ENCODE measurements at regions not wholly inside any gene's neighbourhood (a gene's known extent, or its start where the extent isn't known, plus 50 kb on each side); places are given as distances from the start of the nearest gene placed in this dataset.
A peak's percentile ranks its signal among the peaks of the same experiment; 100 is the strongest.

DNA sequence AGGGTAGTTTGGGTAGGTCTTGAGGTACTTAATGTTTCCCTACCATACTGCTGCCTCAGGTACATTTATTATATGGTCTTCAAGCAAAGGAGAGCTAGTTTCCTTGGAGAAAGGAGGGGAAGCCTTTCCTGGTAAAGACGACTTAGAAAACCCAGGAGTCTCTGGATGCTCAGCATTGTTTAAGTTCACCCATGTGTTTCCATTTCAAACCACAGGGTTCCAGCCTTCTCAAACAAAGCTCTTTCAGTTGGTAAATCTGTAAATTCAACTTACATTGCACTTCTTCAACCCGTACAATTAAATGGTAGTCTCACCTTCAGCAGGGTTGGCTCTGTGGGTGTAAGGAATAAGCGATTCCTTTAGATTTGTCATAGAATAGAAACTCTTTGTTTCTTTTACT is 111.9 kb upstream of the UNC5C start:
- DNase-seq (ENCODE audit: low read depth), result no peak

DNA sequence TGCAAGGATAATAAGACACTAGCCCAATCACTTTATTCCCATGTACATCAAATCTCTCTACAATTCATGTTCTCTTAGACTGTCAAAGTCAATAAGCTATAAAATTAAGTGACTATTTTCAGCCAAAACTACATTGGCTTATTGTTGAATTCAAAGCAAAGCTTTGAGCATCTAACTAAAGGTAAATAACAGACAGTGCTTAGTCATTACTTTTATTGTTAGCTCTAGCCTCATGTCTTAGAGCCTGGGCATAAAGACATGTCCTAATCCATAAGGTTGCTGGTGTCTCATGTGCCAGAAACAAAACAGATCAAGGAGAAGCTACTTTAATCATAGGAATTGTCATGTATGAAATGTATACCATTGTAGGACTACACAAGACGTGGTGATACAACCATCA is 103.1 kb upstream of the UNC5C start:
- DNase-seq (ENCODE audit: low read depth), result no peak

DNA sequence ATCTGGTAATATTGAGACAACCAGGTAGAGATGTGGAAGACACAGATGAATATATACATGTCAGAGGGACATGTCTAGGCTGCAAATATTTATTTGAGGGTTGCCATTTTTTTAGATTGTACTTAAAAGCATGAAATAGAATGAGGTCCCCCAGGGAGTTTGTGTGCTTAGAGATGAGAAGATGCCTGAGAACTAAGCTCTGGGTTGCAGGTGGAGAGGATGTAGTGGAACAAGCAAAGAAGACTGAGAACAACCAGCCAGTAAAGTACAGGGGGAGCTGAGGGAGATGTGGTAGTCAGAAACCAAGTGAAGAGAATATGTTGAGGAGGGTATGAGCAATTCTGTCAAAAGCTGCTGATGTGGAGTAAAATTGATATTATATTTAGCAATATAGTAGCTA is 95.6 kb upstream of the UNC5C start:
- no peak for DNase-seq (ENCODE audit: low read depth)

DNA sequence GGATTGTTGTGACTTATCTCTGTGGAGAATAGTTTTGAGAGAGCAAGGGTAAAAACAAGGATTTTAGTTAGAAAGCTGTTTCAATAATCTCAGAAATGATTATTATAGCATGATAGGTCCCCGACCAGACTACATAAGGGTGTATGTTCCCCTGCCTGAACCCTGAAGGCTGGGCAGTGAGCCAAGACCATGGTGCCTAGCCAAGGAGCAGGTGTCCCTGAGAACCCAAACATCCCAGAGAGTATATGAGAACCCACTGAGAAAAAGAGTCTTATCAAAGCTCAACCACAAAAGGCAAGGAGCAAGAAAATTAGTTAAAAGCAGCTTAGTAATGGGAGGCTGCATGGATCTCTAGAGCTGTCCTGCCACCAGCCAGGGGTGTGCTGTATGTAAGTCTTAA is 94.9 kb upstream of the UNC5C start:
- no peak for DNase-seq (ENCODE audit: low read depth)

DNA sequence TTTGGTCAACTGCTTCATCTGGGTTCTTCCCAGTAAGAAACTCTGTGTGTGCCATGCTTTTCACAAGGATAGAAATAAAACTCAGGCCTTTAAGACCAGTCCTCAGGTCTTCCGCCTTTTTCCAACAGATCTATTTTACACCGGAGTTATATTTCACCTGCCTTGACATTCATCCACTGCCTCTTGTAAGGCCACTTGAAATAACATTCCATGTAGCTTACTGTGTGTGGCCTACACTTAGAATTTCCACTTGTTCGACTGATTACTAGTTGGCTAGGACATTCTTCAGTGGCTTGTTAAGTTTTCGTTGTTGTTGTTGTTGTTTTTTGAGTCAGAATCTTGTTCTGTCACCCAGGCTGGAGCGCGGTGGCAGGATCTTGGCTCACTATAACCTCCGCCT is 92.8 kb upstream of the UNC5C start:
- no peak for DNase-seq (ENCODE audit: low read depth)

DNA sequence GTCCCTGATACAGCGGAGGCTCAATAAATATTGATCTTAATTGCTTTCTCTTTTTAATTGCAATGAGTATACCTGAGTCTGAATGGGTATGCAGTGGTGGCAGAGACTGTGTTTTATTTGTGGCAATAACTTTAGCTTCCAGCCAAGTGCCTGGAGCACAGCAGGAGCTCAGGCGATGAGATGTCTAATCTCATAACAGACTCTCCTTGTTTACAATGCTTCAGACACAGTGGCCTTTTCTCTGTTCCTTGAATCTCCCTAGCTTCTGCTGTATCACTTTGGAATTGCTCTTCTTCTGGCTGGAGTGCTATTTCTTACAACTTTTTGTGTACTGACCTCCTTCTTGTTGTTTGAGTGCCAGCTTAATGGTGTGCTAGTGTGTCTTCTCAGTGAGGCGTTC is 91.5 kb upstream of the UNC5C start:
- no peak for DNase-seq (ENCODE audit: low read depth)

DNA sequence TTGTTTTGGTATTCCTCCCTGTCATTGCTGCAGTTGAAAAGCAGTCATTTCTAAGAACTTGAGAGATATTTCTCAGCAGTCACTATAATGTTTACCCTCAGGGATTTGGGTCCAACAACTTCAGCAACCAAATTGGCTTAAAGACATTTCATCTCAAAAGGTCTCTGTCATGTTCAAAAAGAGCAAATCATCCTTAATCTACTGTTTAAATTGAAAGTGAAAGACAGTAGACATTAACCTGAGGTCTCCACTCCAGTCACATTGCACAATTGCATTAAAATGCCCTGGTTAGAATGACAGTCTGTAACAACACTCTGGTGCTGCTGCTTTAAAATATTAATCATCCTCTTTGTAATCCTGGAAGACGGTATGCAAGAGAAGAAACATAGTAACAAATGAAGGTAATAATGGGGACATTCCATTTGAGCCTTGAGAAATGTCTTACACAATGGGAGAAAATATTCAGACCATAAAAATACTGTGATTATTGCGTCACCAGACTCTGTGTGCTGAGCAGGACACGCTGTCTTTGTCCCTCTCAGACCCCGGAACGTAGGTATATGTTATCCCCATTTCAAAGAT is 90.2 kb upstream of the UNC5C start:
- peak; percentile 58 for DNase-seq (ENCODE audit: low read depth)

DNA sequence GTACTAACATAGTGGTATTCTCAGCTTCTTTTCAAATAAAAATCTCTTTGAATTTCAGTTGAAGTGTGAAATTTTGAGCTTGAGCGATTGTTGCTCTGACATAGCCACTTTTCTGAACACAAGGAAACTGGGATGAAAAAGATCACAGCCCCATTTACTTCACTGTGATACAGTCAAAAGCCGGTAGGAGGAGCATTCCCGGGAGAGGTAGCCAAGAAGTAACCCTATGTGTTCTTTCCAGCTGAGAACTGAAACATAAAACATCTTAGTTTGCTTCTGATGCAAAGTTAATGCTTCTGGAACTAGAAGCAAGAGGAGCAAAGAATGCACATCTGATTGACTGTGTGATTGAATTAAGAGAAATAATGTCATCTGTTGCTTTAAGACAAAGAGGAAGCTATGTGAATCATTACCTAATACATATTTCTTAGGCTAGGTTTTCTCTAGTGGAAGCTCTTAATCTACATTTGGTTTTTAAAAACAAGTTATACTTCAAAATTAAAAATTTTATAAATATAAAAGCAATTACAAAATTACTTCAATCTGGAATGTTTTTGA is 88.3 kb upstream of the UNC5C start:
- peak; percentile 40 for DNase-seq (ENCODE audit: low read depth)

DNA sequence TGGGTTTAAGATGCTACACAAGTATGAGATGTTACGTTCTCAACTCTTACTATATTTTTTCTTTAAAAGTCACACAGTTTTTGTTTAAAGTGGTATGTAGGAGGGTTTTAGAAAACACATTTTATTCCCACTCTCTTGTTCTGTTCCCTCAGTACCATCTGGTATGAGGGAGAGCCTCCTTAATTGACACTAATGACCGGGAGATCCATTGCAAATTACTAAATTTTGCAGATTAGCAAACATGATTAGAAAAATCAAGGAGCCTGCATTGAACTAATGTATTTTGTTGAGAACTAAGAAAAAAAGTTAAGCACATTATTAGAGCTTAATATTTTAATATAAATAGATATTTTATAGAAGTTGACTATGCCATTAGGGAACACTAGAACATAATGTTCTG is 87.3 kb upstream of the UNC5C start:
- DNase-seq (ENCODE audit: low read depth), result no peak

DNA sequence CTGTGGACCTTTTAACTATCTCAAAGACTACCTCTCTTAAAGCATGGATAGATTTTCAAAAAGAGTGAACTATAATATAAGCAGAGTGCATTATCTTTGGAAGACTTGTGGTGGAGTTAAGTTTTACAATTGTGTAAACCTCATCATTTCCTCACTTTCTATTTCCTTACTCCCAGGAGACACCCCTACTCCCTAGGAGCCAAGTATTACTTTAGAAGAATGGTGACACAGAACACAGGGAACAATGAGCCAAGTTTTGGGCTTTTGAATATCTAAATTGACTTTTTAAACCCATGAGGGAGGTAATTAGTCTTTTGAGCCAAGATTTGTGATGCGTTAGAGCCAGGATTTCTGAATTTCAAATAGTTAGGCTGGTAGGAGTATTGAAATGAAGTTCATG is 78.9 kb upstream of the UNC5C start:
- no peak for DNase-seq (ENCODE audit: low read depth)

DNA sequence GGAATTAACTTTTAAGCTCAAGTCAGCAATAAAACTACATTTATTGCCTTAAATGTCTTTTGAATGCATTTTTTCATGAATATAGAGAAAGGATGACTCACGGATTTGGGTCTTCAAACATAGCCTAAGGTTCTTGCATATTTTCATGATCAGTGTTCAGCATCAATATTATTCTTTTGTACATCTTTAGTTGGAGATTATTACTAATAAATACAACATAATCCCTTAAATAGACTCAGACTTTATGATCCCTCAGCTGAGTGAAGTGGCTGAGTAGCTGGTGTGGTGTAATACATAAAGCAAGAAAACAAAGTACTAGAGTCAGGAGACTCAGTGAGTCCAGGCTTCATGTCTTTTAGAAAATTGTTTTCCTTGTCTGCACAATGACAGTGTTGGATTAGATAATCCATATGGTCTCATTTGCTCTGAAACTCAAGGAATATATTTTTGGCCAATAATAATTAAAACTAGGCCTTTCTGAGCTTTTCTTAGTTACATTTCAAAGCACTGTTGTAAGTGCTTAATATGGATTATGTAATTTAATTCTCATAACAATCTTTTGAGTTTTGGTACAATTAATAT is 78.3 kb upstream of the UNC5C start:
- DNase-seq (ENCODE audit: low read depth), result no peak

DNA sequence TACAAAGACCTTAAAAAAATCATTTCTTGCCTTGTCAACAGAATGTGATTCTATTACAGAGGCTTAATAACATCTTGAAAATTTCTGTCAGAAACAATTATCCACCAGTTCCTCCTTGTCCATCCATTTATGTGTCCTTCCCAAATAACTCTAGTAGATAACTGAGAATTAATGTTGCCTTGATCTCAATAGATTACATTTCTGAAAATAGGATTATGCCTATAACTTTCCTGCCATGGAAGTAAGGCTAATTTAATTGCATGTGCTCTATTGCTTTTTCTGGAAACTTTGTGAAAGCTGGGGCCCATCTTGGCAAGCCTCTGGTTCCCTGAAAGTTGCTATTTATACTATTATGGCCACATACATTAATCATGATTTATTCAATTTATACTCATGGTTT is 76.2 kb upstream of the UNC5C start:
- DNase-seq (ENCODE audit: low read depth), result no peak

DNA sequence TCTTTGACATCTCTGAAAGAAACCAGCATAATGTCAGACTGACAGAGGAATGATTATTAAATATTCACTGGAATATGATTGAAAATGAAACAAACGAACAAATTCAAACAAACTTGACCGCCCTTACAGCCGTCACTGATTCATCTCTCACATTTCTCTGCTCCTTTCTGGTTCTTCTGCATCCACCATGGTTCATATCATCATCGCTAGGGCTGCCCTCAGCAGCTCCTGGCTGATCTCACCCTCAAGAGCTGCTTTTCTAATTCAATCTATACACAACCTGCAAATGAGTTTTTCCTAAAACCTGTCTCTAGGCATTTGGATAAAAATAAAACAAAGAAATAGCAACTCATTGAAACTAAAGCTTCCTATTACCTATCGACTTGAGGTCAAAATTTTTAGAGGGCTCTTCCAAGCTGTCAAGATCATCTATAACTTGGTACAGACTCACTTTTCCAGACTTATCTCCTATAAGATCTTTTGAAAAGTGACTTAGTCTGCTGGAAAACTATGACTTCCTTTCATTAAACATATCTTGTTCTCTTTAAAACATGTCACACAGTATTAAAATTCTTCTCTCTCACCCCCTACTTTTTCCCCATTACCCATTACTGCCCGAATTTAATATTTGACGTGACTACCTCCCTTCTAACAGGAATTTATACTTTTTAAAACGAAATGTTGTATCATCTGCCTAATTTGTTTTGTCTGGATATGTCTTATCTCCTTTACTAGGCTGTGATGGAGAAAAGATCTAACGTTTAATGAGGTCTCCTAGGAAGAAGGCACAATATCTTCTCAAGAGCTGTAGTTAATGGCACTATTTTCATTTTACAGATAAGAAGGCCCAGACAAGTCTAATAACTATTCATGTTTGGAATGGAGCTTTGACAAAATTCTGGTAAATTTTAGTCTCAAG is 71.0 kb upstream of the UNC5C start:
- DNase-seq (ENCODE audit: low read depth), result no peak

DNA sequence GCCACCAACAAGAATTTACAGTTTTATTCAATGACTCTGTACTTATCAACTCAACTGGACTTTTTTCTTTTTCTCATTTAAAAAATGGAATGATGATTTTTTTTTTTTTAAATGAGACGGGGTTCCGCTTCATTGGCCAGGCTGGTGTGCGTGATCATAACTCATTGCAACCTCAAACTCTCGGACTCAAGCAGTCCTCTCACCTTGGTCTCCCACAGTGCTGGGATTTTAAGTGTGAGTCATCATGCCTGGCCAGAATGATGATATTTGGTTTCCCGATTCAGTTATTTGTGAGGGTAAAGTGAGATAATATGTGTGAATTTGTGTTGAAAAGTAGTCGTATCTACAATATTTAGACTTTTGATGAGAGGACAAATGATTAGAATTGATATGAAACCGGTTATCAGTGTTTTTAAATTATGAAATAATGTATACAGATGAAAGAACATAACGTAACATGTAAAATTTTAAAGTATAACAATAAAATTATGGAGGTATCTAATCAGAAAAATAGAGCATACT is 66.0 kb upstream of the UNC5C start:
- no peak for DNase-seq (ENCODE audit: low read depth)

DNA sequence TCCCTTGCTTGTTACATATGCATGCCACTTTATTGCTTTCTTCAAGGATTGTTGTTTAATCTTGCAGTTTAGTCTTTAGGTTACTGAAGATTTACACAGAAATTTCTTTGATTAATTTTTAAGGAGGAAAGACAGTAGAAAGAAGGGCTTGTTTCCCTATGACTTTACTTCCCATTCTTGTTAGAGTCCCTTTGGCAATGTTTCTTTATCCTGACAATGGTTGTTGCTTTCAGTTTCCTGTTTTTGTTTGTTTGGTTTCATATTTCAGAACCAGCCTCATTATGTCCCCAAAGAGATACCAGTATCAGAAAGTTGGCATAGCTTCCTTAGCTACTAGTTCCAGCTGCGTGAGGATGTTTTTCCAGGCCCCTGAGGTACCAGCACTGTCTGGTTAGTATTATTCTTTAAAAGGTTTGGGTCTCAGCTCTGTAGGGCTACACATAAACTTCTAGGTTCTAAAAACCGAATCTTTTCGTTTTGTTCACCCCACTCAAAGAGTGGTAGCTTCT is 61.3 kb upstream of the UNC5C start:
- DNase-seq (ENCODE audit: low read depth), result no peak

DNA sequence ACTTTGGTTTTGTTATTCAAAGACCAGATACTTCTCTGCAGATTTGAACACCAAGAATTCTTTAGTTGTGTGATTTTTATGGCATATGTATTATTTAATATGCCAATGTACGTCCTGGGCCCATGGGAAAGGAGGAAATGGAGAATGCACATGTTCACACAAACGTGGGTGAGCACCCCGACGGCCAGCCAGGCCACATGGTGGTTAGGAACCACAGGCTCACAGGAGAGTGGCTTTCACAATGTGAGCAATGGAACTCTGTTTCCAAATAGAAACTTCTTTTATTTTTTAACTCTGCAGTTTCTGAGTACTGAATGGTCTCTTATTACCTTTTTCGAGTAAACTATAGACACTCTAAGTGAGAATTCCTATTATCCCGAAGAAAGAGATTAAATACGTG is 58.0 kb upstream of the UNC5C start:
- DNase-seq (ENCODE audit: low read depth), result no peak

DNA sequence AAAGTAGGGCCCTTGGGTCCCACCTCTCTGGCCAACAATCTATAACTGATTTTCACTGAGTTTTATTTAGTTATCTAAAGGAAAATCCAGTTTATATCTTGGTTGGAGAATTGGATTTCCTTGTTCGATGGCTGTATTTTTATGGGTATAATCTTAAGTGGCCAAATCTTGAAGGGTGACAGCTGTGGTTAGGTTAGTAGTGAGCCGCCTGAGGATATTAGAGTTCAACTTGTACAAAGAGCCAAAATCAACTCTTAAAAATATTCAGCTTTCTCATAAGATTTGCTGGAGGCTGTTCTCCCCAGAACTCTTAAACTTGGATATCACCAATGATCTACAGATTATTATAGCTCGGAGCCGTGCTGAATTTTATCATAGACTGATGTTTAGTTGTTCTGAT is 54.6 kb upstream of the UNC5C start:
- no peak for DNase-seq (ENCODE audit: low read depth)

DNA sequence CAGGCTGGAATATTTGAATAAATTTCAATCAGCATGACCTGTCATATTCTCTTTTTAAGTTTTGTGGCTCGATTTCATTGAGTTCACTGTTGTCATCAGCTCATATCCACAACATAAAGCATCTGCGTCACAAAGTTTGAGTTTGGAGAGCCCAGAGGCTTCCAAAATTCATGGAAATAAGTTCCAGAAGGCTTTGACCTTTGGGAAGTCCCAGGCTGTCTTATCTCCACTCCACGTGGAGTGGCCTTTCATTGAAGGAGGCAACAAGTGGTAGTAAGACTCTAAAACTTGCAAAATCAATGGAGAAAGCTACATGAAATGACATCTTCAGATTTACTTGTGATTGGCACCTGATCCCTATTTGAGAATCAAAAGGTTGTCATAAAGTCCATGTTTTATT is 54.1 kb upstream of the UNC5C start:
- DNase-seq (ENCODE audit: low read depth), result no peak

DNA sequence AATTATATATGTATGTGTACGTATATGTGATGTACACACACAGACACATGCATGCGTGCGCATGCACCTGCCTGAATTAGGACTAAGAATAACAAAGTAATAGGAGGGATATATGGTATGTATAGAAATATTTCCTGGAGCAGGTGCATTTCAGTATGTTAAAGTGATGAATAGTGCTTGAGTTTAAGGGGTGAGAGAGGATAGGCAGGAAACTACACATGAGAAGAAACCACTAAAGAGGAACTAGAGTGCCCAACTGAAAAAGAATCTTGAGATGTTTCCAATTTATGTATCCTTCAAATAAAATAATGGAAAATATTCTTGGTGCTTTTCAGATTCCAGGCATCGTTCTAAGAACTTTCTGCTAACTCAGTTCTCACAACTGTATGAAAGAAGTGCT is 52.6 kb upstream of the UNC5C start:
- DNase-seq (ENCODE audit: low read depth), result no peak

DNA sequence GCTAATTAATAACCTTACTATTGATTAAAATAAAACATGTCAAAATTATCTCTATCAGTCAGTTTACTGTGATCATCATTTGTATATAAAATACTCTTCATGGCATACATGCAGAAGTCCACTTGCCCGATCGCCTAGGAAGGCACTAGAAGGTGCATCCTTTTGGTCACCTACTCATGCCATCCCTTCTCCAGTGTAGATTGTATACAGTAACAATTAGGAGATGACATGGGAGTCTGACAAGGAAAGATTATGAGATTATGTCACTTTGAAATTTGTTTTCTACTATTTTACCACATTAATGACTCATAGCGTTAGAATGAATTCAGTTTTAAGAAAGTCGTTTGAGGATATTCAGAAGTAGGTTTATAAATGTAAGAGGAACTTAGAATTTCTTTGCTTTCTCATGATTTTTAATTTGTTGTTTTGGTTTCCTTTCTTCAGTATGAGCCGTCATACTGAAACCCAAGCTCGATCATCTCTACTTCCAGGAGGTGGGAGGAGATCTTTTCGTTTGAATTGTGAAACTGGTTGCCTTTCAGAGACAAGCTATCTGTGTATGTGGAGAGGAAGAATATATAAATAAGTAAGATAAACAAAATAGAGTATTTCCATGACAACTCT is 51.1 kb upstream of the UNC5C start:
- no peak for DNase-seq (ENCODE audit: low read depth)
